Stimulated activated CD4-positive, alpha-beta T cell treated with anti-CD3 and anti-CD28 coated beads, TNF-alpha, amount 100 ng/mL, for 48 hours (primary cell): ENCODE measurements at regions not wholly inside any gene's neighbourhood (a gene's known extent, or its start where the extent isn't known, plus 50 kb on each side); places are given as distances from the start of the nearest gene placed in this dataset.
"Not testable (repeated sequence)": the region's sequence is repeated elsewhere in the genome, so short reads cannot be mapped to it uniquely, and the experiment has no call there.

Source experiments
- DNase-seq, 3 donors: peaks; one replicate each; pipeline ENCODE4 v3.0.0-alpha.2; 2020; ENCODE audit warnings: low read depth in 3 of 3

- no peak for DNase-seq
Measured at GRCh38 chr4:1561286-1561990, 122.7 kb downstream of the FAM53A start.

GRCh38 chr4:1559896-1560650 lies 124.0 kb downstream of the FAM53A start:
- no peak for DNase-seq

GRCh38 chr4:1558205-1558604 lies 125.9 kb downstream of the FAM53A start:
- no peak for DNase-seq

- DNase-seq = no peak
Measured at GRCh38 chr4:1557221-1557597, 126.9 kb downstream of the FAM53A start.

- no peak for DNase-seq
Measured at GRCh38 chr4:1556541-1557220, 127.4 kb downstream of the FAM53A start.

GRCh38 chr4:1554876-1555265 lies 129.2 kb downstream of the FAM53A start:
- DNase-seq = no peak

- no peak for DNase-seq
Measured at GRCh38 chr4:1554246-1554875, 129.8 kb downstream of the FAM53A start.

GRCh38 chr4:1553365-1553764 lies 130.7 kb downstream of the FAM53A start:
- no peak for DNase-seq

- no peak for DNase-seq
Measured at GRCh38 chr4:1552451-1552850, 131.7 kb downstream of the FAM53A start.

GRCh38 chr4:1551211-1551610 lies 132.9 kb downstream of the FAM53A start:
- no peak for DNase-seq

- no peak for DNase-seq
Measured at GRCh38 chr4:1550122-1551070, 133.7 kb downstream of the FAM53A start.

- DNase-seq = no peak
Measured at GRCh38 chr4:1549638-1550035, 134.5 kb downstream of the FAM53A start.

GRCh38 chr4:1548827-1549637 lies 135.1 kb downstream of the FAM53A start:
- peak; percentile 26 to 32 (median 28) for DNase-seq

GRCh38 chr4:1547856-1548826 lies 136.0 kb downstream of the FAM53A start:
- DNase-seq = no peak

GRCh38 chr4:1547131-1547855 lies 136.8 kb downstream of the FAM53A start:
- DNase-seq = no peak

GRCh38 chr4:1544861-1545281 lies 138.6 kb upstream of the NKX1-1 start:
- no peak for DNase-seq

GRCh38 chr4:1544435-1544834 lies 138.2 kb upstream of the NKX1-1 start:
- DNase-seq = not testable (repeated sequence)

GRCh38 chr4:1543976-1544375 lies 137.7 kb upstream of the NKX1-1 start:
- no peak for DNase-seq
